ENCODE measurements at regions not wholly inside any gene's neighbourhood (a gene's known extent, or its start where the extent isn't known, plus 50 kb on each side); places are given as distances from the start of the nearest gene placed in this dataset.

DNA sequence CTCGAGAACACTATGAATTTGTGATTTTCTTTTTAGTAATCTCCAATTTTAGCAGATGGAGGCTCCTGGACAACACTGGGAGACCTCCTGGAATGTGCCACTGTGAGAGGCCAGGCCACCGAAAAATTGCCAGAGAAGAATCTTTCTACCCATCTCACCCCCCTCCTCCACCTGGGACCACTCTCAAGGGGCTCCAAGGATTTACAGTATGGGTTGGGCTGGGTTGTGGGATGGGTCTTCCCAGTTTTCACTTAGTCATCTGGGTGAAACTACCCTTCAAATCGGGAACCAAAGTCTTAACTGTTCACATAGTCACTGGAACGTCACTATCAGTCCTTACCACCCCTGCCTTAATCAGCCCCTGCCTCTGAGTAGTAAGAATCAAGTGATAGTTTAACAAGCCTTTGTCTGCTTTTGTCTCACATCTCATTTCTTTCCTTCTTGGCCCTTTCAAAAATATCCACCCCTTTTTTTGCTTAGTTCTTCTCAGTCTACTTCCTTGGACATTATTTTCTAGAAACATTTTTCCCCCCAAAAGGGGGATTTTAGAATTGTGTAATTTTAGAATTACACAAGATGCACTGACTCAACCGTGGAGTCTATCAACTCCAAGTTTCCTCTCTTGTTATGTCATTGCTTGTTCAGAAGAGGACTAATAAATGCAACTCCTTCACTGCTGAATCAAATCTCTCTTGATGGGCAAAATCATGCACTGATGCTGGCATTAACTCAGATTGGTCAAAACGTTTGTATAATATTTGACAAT is 148.2 kb upstream of the MOCS1 start:
- Histone ChIP-seq H2AFZ (ENCODE audit: low read length) (no peak overlapping the region), H3K27ac (ENCODE audit: extremely low read length, insufficient read depth, low read length) (no peak overlapping the region), H3K4me3 (replicated peaks in 1 of 3; ENCODE audit: insufficient read depth in 1 of 3, low read depth in 2 of 3, low read length in 3 of 3) (no peak overlapping the region), H3K36me3 (replicated peaks in 1 of 2; ENCODE audit: control insufficient read depth in 1 of 2, insufficient read depth in 2 of 2, low read length in 2 of 2) (no peaks in the 10 kb centered on the region), H3K9ac (ENCODE audit: insufficient read depth, low read depth, low read length) (no peak overlapping the region), H3K9me3 (ENCODE audit: low read length) (peaks cover 42% of the 10 kb centered on the region; the same call in 1 of the 2 replicates), H3K79me2 (ENCODE audit: insufficient read depth, low read length) (no peaks in the 10 kb centered on the region), H3K4me1 (ENCODE audit: insufficient read depth, low read length) (no peaks in the 10 kb centered on the region), H4K20me1 (ENCODE audit: insufficient read depth, low read length) (no peaks in the 10 kb centered on the region), H3K27me3 (ENCODE audit: control insufficient read depth in 1 of 2, insufficient read depth in 2 of 2, low read length in 2 of 2) (no peaks in the 10 kb centered on the region), H3K4me2 (ENCODE audit: low read depth, low read length) (no peak overlapping the region)
- POLR2A ChIA-PET, result no interaction called here
- CTCF ChIA-PET (ENCODE audit: low intra/inter-chr PET ratio, low total read pairs), result no interaction called here
- no TSS peak for BruUV-seq (replicated peaks)
- DNase-seq (ENCODE audit: low spot score), result no peak
- intact Hi-C loops (cut with micrococcal nuclease; ENCODE audit: unreplicated experiment), result no loop called here
- ATAC-seq, result no peak
- no peak for TF ChIP-seq KAT2B (IDR thresholded peaks at IDR 0.05; ENCODE audit: borderline replicate concordance, low read depth, low read length)
- TF ChIP-seq, protein P1, sequence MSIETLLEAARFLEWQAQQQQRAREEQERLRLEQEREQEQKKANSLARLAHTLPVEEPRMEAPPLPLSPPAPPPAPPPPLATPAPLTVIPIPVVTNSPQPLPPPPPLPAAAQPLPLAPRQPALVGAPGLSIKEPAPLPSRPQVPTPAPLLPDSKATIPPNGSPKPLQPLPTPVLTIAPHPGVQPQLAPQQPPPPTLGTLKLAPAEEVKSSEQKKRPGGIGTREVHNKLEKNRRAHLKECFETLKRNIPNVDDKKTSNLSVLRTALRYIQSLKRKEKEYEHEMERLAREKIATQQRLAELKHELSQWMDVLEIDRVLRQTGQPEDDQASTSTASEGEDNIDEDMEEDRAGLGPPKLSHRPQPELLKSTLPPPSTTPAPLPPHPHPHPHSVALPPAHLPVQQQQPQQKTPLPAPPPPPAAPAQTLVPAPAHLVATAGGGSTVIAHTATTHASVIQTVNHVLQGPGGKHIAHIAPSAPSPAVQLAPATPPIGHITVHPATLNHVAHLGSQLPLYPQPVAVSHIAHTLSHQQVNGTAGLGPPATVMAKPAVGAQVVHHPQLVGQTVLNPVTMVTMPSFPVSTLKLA (IDR thresholded peaks at IDR 0.05), result no peak
- TF ChIP-seq, protein P2, sequence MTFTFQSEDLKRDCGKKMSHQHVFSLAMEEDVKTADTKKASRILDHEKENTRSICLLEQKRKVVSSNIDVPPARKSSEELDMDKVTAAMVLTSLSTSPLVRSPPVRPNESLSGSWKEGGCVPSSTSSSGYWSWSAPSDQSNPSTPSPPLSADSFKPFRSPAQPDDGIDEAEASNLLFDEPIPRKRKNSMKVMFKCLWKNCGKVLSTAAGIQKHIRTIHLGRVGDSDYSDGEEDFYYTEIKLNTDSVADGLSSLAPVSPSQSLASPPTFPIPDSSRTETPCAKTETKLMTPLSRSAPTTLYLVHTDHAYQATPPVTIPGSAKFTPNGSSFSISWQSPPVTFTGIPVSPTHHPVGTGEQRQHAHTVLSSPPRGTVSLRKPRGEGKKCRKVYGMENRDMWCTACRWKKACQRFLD (CRISPR knock-in tag; IDR thresholded peaks at IDR 0.05; ENCODE audit: borderline replicate concordance), result no peak
- TF ChIP-seq IKZF1 (IDR thresholded peaks at IDR 0.05), result no peak
- TF ChIP-seq SMAD1 (CRISPR knock-in tag; IDR thresholded peaks at IDR 0.05; ENCODE audit: borderline replicate concordance, low read depth), result no peak
- no peak for TF ChIP-seq ZNF335 (CRISPR knock-in tag; IDR thresholded peaks at IDR 0.05)
- TF ChIP-seq ZNF136 (CRISPR knock-in tag; IDR thresholded peaks at IDR 0.05; ENCODE audit: low read depth), result no peak
- no peak for TF ChIP-seq POLR2AphosphoS2 (IDR thresholded peaks at IDR 0.05; ENCODE audit: low read depth, low read length)
- TF ChIP-seq PPARG (CRISPR knock-in tag; conservative IDR thresholded peaks at IDR 0.05), result no peak
- no peak for TF ChIP-seq ZBTB42 (CRISPR knock-in tag; IDR thresholded peaks at IDR 0.05)
- no peak for TF ChIP-seq NONO (IDR thresholded peaks at IDR 0.05)
- TF ChIP-seq NONO (CRISPR knock-in tag; conservative IDR thresholded peaks at IDR 0.05), result no peak
- TF ChIP-seq REL (CRISPR knock-in tag; conservative IDR thresholded peaks at IDR 0.05), result no peak
- no peak for TF ChIP-seq ZSCAN12 (CRISPR knock-in tag; IDR thresholded peaks at IDR 0.05)
- TF ChIP-seq TEAD2 (CRISPR knock-in tag; IDR thresholded peaks at IDR 0.05), result no peak
- no peak for TF ChIP-seq STAT5B (CRISPR knock-in tag; IDR thresholded peaks at IDR 0.05)
- TF ChIP-seq, protein P3, sequence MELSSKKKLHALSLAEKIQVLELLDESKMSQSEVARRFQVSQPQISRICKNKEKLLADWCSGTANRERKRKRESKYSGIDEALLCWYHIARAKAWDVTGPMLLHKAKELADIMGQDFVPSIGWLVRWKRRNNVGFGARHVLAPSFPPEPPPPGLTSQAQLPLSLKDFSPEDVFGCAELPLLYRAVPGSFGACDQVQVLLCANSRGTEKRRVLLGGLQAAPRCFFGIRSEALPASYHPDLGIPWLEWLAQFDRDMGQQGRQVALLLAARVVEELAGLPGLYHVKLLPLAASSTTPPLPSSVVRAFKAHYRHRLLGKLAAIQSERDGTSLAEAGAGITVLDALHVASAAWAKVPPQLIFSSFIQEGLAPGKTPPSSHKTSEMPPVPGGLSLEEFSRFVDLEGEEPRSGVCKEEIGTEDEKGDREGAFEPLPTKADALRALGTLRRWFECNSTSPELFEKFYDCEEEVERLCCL (CRISPR knock-in tag; IDR thresholded peaks at IDR 0.05; ENCODE audit: borderline replicate concordance), result no peak
- TF ChIP-seq MTA3 (CRISPR knock-in tag; IDR thresholded peaks at IDR 0.05), result no peak
- WGBS (ENCODE audit: low lambda C conversion rate), result 0% methylated on average over 5 of the region's 6 CpGs
- FAIRE-seq, result no peak
- in situ Hi-C loops (cut with HindIII; ENCODE audit: extremely low pct_ligation_motif_present, low pct_unique_long_range_greater_than_20kb), result no loop called here
